ENCODE measurements at regions not wholly inside any gene's neighbourhood (a gene's known extent, or its start where the extent isn't known, plus 50 kb on each side); places are given as distances from the start of the nearest gene placed in this dataset.

DNA sequence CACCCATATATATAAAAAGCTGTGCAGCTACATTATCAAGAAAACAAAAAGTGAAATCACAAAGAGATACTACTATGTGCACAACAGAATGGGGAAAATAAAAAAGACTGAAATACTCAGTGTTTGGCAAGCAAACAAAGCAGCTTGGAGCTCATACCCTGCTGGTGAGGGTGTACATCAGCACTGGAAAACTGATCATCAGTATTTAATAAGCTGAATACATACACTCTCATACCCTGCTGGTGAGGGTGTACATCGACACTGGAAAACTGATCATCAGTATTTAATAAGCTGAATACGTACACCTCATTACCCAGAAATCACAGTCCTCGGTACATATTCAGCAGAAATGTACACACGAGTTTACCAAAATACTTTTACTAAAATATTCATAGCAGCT is 220.8 kb downstream of the SPP2 start:
- TF ChIP-seq GABPA (IDR thresholded peaks at IDR 0.05; ENCODE audit: low read depth) (no peak), POLR2AphosphoS5 (IDR thresholded peaks at IDR 0.05; ENCODE audit: low read depth) (no peak), SPI1 (IDR thresholded peaks at IDR 0.05; ENCODE audit: borderline replicate concordance, low read depth) (no peak)
- TF ChIP-seq, protein P1, sequence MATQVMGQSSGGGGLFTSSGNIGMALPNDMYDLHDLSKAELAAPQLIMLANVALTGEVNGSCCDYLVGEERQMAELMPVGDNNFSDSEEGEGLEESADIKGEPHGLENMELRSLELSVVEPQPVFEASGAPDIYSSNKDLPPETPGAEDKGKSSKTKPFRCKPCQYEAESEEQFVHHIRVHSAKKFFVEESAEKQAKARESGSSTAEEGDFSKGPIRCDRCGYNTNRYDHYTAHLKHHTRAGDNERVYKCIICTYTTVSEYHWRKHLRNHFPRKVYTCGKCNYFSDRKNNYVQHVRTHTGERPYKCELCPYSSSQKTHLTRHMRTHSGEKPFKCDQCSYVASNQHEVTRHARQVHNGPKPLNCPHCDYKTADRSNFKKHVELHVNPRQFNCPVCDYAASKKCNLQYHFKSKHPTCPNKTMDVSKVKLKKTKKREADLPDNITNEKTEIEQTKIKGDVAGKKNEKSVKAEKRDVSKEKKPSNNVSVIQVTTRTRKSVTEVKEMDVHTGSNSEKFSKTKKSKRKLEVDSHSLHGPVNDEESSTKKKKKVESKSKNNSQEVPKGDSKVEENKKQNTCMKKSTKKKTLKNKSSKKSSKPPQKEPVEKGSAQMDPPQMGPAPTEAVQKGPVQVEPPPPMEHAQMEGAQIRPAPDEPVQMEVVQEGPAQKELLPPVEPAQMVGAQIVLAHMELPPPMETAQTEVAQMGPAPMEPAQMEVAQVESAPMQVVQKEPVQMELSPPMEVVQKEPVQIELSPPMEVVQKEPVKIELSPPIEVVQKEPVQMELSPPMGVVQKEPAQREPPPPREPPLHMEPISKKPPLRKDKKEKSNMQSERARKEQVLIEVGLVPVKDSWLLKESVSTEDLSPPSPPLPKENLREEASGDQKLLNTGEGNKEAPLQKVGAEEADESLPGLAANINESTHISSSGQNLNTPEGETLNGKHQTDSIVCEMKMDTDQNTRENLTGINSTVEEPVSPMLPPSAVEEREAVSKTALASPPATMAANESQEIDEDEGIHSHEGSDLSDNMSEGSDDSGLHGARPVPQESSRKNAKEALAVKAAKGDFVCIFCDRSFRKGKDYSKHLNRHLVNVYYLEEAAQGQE (IDR thresholded peaks at IDR 0.05; ENCODE audit: insufficient replicate concordance, low read depth): no peak
- TF ChIP-seq, protein P2, sequence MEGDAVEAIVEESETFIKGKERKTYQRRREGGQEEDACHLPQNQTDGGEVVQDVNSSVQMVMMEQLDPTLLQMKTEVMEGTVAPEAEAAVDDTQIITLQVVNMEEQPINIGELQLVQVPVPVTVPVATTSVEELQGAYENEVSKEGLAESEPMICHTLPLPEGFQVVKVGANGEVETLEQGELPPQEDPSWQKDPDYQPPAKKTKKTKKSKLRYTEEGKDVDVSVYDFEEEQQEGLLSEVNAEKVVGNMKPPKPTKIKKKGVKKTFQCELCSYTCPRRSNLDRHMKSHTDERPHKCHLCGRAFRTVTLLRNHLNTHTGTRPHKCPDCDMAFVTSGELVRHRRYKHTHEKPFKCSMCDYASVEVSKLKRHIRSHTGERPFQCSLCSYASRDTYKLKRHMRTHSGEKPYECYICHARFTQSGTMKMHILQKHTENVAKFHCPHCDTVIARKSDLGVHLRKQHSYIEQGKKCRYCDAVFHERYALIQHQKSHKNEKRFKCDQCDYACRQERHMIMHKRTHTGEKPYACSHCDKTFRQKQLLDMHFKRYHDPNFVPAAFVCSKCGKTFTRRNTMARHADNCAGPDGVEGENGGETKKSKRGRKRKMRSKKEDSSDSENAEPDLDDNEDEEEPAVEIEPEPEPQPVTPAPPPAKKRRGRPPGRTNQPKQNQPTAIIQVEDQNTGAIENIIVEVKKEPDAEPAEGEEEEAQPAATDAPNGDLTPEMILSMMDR (IDR thresholded peaks at IDR 0.05; ENCODE audit: insufficient read depth, low read length): no peak
- H3K4me3 ChIP-seq (replicated peaks; ENCODE audit: insufficient read depth, low read length): no peak overlapping the region
- no peak for DNase-seq (ENCODE audit: low read depth in 1 of 2, low spot score in 1 of 2)
- H3K27ac ChIP-seq (replicated peaks): no peak overlapping the region
- peaks cover 2% of the 10 kb centered on the region for H3K27me3 ChIP-seq (ENCODE audit: insufficient read depth, poor library complexity, severe bottlenecking)

DNA sequence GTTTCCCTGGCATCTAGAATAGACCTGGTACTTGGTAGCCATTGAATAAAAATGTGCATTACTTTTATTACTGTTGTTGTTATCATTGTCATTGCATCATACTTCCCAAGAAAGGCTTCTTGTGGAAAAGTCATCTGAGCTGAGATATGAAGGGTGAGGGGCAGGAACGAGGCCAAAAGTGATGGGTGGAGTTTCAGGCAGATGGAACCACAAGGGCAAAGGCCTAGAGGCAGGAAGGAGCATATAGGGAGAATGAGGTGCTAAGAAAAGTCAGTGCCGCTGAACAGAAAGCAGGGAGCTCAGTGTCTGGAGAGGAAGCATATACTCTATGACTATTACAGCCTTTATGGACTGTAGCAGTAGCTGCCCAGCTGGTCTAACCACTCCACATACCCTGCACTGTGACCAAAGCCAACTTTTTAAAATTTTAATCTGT is 219.3 kb downstream of the SPP2 start:
- no peak overlapping the region for H3K4me3 ChIP-seq (replicated peaks; ENCODE audit: insufficient read depth, low read length)
- peaks cover 2% of the 10 kb centered on the region for H3K27me3 ChIP-seq (ENCODE audit: insufficient read depth, poor library complexity, severe bottlenecking)
- DNase-seq (ENCODE audit: low read depth in 1 of 2, low spot score in 1 of 2): no peak
- TF ChIP-seq, protein P1 (IDR thresholded peaks at IDR 0.05; ENCODE audit: insufficient replicate concordance, low read depth): no peak
- TF ChIP-seq, protein P2 (IDR thresholded peaks at IDR 0.05; ENCODE audit: insufficient read depth, low read length): no peak
- TF ChIP-seq POLR2AphosphoS5 (IDR thresholded peaks at IDR 0.05; ENCODE audit: low read depth) (no peak), GABPA (IDR thresholded peaks at IDR 0.05; ENCODE audit: low read depth) (no peak)
- H3K27ac ChIP-seq (replicated peaks): no peak overlapping the region

DNA sequence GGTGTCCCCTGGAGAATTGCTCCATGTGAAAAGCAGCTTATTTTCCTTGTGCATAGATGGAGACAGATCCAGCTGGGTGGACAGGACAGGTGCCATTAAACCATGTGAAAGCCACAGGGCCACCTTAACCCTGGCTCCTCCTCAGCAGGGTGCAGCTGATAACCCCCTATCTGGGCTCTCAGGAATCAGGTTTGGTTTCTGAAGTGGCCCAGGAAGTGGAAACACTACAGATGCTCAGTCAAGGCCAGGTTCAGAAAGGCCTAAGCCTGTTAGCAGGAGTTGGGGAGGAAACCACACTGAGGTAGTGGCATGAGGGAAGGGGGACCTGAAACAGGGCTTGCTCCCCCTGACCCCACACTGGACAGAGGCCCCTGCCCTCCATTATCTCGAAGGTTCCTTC is 217.0 kb downstream of the SPP2 start:
- DNase-seq (ENCODE audit: low read depth in 1 of 2, low spot score in 1 of 2): no peak
- Histone ChIP-seq H3K27me3 (ENCODE audit: insufficient read depth, poor library complexity, severe bottlenecking) (peaks cover 2% of the 10 kb centered on the region), H3K27ac (replicated peaks) (no peak overlapping the region), H3K4me3 (replicated peaks; ENCODE audit: insufficient read depth, low read length) (no peak overlapping the region)
- TF ChIP-seq GABPA (IDR thresholded peaks at IDR 0.05; ENCODE audit: low read depth) (no peak), SPI1 (IDR thresholded peaks at IDR 0.05; ENCODE audit: borderline replicate concordance, low read depth) (no peak), POLR2AphosphoS5 (IDR thresholded peaks at IDR 0.05; ENCODE audit: low read depth) (no peak)
- TF ChIP-seq, protein P2 (IDR thresholded peaks at IDR 0.05; ENCODE audit: insufficient read depth, low read length): no peak
- TF ChIP-seq, protein P1 (IDR thresholded peaks at IDR 0.05; ENCODE audit: insufficient replicate concordance, low read depth): no peak
